ENCODE measurements at regions not wholly inside any gene's neighbourhood (a gene's known extent, or its start where the extent isn't known, plus 50 kb on each side); places are given as distances from the start of the nearest gene placed in this dataset.

DNA sequence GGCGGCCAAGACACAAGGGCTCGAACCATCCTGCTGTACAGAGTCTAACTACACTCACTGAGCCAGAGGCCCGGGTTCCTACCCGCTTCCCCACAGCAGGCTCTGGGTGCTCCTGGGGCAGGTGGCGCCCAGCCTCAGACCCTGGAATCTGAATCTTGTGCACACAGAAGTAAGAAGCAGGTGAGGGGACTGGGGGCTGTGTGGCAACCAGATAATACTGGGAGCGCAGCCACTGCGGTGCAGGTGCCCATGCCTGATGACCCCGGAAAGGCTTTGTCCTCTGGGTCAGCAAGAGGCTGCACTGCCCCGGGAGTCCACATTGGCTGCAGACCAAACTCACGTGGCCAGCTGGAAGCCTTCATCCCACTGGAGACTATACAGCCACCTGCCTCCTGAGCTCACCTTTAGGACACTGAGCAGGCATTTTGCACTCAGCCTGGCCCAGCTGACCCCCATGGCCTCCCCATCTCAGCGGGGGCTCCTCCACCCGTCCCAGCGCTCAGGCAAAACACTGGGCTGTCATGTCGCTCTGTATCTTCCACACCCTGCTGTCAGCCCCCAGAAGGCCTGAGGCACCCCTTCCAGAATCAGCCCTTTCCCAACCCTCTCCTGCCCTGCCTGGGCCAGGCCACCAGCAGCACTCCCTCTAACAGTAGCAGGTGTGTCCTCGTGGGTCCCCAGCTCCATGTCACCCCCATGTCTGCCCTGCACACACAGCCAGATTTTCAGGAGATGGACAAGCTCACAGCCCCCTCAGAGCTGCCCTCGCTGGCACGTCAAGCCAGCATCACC lies 101.0 kb upstream of the IQSEC1 start:
- H3F3A ChIP-seq (ENCODE audit: insufficient read depth): no peaks in the 10 kb centered on the region

DNA sequence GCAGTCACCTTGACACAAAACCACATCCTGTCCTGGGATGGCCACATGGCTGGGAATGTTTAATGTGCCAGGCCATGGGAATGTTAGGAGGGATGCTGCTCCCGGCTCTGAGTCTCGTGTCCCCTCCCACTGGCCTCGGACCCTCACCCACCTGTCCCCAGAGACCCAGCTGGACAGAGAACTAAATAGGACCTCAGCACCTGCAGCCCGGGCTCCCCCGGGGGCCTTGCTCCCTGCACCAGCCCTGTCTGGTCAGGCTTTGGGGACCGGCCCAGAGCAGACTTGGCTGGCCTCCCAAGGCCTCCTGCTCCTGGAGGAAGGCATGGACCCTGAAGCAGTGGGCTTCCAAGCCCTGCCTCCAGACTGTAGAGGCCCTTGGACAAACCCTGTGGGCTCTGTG lies 100.0 kb upstream of the IQSEC1 start:
- TF ChIP-seq, protein P1, sequence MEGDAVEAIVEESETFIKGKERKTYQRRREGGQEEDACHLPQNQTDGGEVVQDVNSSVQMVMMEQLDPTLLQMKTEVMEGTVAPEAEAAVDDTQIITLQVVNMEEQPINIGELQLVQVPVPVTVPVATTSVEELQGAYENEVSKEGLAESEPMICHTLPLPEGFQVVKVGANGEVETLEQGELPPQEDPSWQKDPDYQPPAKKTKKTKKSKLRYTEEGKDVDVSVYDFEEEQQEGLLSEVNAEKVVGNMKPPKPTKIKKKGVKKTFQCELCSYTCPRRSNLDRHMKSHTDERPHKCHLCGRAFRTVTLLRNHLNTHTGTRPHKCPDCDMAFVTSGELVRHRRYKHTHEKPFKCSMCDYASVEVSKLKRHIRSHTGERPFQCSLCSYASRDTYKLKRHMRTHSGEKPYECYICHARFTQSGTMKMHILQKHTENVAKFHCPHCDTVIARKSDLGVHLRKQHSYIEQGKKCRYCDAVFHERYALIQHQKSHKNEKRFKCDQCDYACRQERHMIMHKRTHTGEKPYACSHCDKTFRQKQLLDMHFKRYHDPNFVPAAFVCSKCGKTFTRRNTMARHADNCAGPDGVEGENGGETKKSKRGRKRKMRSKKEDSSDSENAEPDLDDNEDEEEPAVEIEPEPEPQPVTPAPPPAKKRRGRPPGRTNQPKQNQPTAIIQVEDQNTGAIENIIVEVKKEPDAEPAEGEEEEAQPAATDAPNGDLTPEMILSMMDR (IDR thresholded peaks at IDR 0.05; ENCODE audit: insufficient read depth, low read length, poor library complexity, severe bottlenecking): no peak
- no peak for TF ChIP-seq EZH2phosphoT487 (conservative IDR thresholded peaks at IDR 0.05; ENCODE audit: low read length)
- H3K9ac ChIP-seq (ENCODE audit: low read length): no peak overlapping the region
- H3K9me3 ChIP-seq (ENCODE audit: insufficient read depth, low read length): peaks cover 3% of the 10 kb centered on the region; the same call in 1 of the 2 replicates

More for the DNA sequence above, 101.0 kb upstream of the IQSEC1 start:
- H3K4me2 ChIP-seq (ENCODE audit: low read depth, low read length, poor library complexity, severe bottlenecking): no peak overlapping the region
- H3K4me3 ChIP-seq (ENCODE audit: insufficient read depth, low read length, poor library complexity, severe bottlenecking): no peak overlapping the region
- H4K20me1 ChIP-seq (ENCODE audit: low read depth, low read length): no peaks in the 10 kb centered on the region
- H3K9me3 ChIP-seq (ENCODE audit: insufficient read depth, low read length): peaks cover 14% of the 10 kb centered on the region; the same call in 1 of the 2 replicates
- no peak overlapping the region for H3K27ac ChIP-seq (ENCODE audit: low read depth, low read length)
- no peaks in the 10 kb centered on the region for H3K36me3 ChIP-seq (ENCODE audit: low read length)
- H3K79me2 ChIP-seq (ENCODE audit: insufficient read depth, low read length): no peaks in the 10 kb centered on the region
- H2AFZ ChIP-seq (ENCODE audit: low read depth, low read length, severe bottlenecking): no peak overlapping the region
- TF ChIP-seq, protein P1 (IDR thresholded peaks at IDR 0.05; ENCODE audit: insufficient read depth, low read length, poor library complexity, severe bottlenecking): no peak
- no peak for TF ChIP-seq EZH2phosphoT487 (conservative IDR thresholded peaks at IDR 0.05; ENCODE audit: low read length)
- no peaks in the 10 kb centered on the region for H3K27me3 ChIP-seq (ENCODE audit: low read length)
- H3K9ac ChIP-seq (ENCODE audit: low read length): no peak overlapping the region
- no peaks in the 10 kb centered on the region for H3K9me2 ChIP-seq (replicated peaks; ENCODE audit: insufficient read depth, low read length)

DNA sequence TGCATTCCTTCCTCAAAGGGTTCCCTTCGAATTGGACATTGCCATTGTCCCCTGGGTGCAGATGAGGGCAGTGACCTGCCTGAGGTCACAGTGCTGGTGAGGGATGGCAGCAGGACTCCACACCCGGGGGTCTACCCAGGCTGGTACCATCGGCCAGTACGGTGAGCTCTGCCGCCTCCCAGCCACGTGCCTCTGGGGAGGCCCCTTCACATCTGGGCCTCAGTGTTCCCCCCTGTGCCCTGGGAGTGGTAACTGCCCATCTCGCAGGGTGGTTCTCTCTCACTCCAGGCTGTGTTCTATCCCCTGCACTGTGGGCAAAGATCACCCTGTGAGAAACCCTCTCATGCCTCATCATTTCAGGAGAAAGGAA lies 99.4 kb upstream of the IQSEC1 start:
- no peak overlapping the region for H3K4me3 ChIP-seq (ENCODE audit: insufficient read depth, low read length, poor library complexity, severe bottlenecking)
- H3K9me2 ChIP-seq (replicated peaks; ENCODE audit: insufficient read depth, low read length): no peaks in the 10 kb centered on the region
- no peak overlapping the region for H3K9ac ChIP-seq (ENCODE audit: low read length)
- H3K27me3 ChIP-seq (ENCODE audit: low read length): no peaks in the 10 kb centered on the region
- H3K79me2 ChIP-seq (ENCODE audit: insufficient read depth, low read length): no peaks in the 10 kb centered on the region
- H3F3A ChIP-seq (ENCODE audit: insufficient read depth): no peaks in the 10 kb centered on the region
- H3K9me3 ChIP-seq (ENCODE audit: insufficient read depth, low read length): no peaks in the 10 kb centered on the region
- H3K4me2 ChIP-seq (ENCODE audit: low read depth, low read length, poor library complexity, severe bottlenecking): no peak overlapping the region
- H2AFZ ChIP-seq (ENCODE audit: low read depth, low read length, severe bottlenecking): no peak overlapping the region
- H3K36me3 ChIP-seq (ENCODE audit: low read length): no peaks in the 10 kb centered on the region
- no peak overlapping the region for H3K27ac ChIP-seq (ENCODE audit: low read depth, low read length)
- no peaks in the 10 kb centered on the region for H4K20me1 ChIP-seq (ENCODE audit: low read depth, low read length)
- TF ChIP-seq EZH2phosphoT487 (conservative IDR thresholded peaks at IDR 0.05; ENCODE audit: low read length): no peak
- TF ChIP-seq, protein P1 (IDR thresholded peaks at IDR 0.05; ENCODE audit: insufficient read depth, low read length, poor library complexity, severe bottlenecking): no peak

More for the DNA sequence above, 100.0 kb upstream of the IQSEC1 start:
- no peaks in the 10 kb centered on the region for H4K20me1 ChIP-seq (ENCODE audit: low read depth, low read length)
- H3K79me2 ChIP-seq (ENCODE audit: insufficient read depth, low read length): no peaks in the 10 kb centered on the region
- H3K9me2 ChIP-seq (replicated peaks; ENCODE audit: insufficient read depth, low read length): no peaks in the 10 kb centered on the region
- H3K27me3 ChIP-seq (ENCODE audit: low read length): no peaks in the 10 kb centered on the region
- H3K27ac ChIP-seq (ENCODE audit: low read depth, low read length): no peak overlapping the region
- no peak overlapping the region for H3K4me2 ChIP-seq (ENCODE audit: low read depth, low read length, poor library complexity, severe bottlenecking)
- H3K4me3 ChIP-seq (ENCODE audit: insufficient read depth, low read length, poor library complexity, severe bottlenecking): no peak overlapping the region
- no peaks in the 10 kb centered on the region for H3F3A ChIP-seq (ENCODE audit: insufficient read depth)
- no peaks in the 10 kb centered on the region for H3K36me3 ChIP-seq (ENCODE audit: low read length)
- no peak overlapping the region for H2AFZ ChIP-seq (ENCODE audit: low read depth, low read length, severe bottlenecking)

Data from SU-DHL-6 (cell line).